Muscle layer of duodenum (tissue), 2 donors: ENCODE measurements at regions not wholly inside any gene's neighbourhood (a gene's known extent, or its start where the extent isn't known, plus 50 kb on each side); places are given as distances from the start of the nearest gene placed in this dataset.

Experiments used
- H3K27ac ChIP-seq: one replicate; pipeline ENCODE4 v1.7.0; 2013; ENCODE audit warnings: mild to moderate bottlenecking, low read length
- H3K27me3 ChIP-seq: one replicate; pipeline ENCODE4 v1.7.0; 2013; ENCODE audit warnings: low read depth, mild to moderate bottlenecking, control low read depth, low read length
- H3K36me3 ChIP-seq, 2 donors: one replicate each; pipeline ENCODE4 v1.7.0; 2013; ENCODE audit warnings: low read length in 2 of 2, control low read depth in 1 of 2, mild to moderate bottlenecking in 1 of 2; ENCODE audit not compliant: insufficient read depth in 2 of 2, control insufficient read depth in 1 of 2
- H3K4me1 ChIP-seq, 2 donors: one replicate each; pipeline ENCODE4 v1.7.0; 2013; ENCODE audit warnings: low read length in 2 of 2, mild to moderate bottlenecking in 2 of 2, control low read depth in 1 of 2, moderate library complexity in 1 of 2; ENCODE audit not compliant: insufficient read depth in 2 of 2, control insufficient read depth in 1 of 2
- H3K4me3 ChIP-seq, 2 donors: one replicate each; pipeline ENCODE4 v1.7.0; 2013; ENCODE audit warnings: low read length in 2 of 2, low read depth in 1 of 2, mild to moderate bottlenecking in 1 of 2
- H3K9me3 ChIP-seq, 2 donors: one replicate each; pipeline ENCODE4 v1.7.0; 2013; ENCODE audit warnings: low read length in 2 of 2, control low read depth in 1 of 2, mild to moderate bottlenecking in 1 of 2; ENCODE audit not compliant: control insufficient read depth in 1 of 2
- donor health status: healthy.

DNA sequence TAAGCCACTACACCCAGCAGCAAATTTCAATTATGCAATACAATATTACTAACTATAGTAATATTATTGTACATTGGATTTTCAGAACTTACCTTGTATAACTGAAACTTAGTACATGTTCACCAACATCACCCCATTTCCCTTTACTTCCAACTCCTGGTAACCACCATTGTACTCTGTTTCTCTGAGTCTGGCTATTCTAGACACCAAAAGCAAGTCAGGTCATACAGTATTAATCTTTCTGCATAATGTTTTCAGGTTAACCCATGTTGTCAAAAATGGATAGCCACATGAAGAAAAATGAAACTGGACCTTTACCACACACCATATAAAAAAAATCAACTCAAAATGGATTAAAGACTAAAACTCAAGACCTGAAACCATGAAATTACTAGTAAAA lies 558.2 kb downstream of the MMUT start:
- H3K4me1 ChIP-seq, result no peaks in the 10 kb centered on the region
- H3K36me3 ChIP-seq, result no peaks in the 10 kb centered on the region
- no peak overlapping the region for H3K27ac ChIP-seq
- no peaks in the 10 kb centered on the region for H3K9me3 ChIP-seq
- no peaks in the 10 kb centered on the region for H3K27me3 ChIP-seq
- no peak overlapping the region for H3K4me3 ChIP-seq

DNA sequence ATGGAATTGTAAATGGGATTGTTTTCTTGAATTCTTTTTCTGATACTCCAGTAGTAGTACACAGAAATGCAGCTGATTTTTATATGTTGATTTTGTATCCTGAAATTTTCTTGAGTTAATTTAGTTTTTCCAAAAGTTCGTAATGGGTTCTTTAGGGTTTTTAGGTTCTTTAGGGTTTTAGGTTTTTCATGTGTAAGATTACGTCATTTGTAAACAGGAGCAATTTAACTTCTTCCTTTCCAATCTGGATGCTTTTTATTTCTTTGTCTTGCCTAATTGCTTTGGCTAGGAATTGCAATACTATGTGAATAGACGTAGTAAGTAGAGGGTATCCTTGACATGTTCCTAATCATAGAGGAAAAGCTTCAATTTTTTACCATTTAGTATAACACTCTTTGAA lies 568.6 kb downstream of the MMUT start:
- Histone ChIP-seq H3K4me3 (no peak overlapping the region), H3K4me1 (no peaks in the 10 kb centered on the region), H3K27me3 (no peaks in the 10 kb centered on the region)

DNA sequence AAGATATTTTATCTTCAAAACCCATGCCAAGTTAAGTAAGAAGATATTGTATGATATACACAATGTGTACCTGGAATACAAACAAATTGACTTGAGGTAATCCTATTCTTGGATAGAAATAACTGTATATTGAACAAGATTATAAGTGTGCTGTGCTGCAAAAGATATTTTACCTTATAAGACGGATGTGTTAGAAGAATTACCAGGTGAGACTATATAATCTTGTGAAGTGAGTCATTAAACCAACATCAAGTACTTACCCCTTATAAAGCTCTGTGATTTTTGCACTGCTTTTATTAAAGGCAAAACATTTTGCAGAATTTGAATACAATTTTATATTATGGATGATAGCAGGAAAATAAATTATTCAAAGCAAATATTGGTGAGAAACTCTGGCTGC lies 570.0 kb downstream of the MMUT start:
- Histone ChIP-seq H3K27ac (no peak overlapping the region), H3K36me3 (no peaks in the 10 kb centered on the region), H3K27me3 (no peaks in the 10 kb centered on the region), H3K4me1 (no peaks in the 10 kb centered on the region), H3K9me3 (no peaks in the 10 kb centered on the region), H3K4me3 (no peak overlapping the region)

More for the DNA sequence above, 568.6 kb downstream of the MMUT start:
- Histone ChIP-seq H3K27ac (no peak overlapping the region), H3K9me3 (no peaks in the 10 kb centered on the region), H3K36me3 (no peaks in the 10 kb centered on the region)

DNA sequence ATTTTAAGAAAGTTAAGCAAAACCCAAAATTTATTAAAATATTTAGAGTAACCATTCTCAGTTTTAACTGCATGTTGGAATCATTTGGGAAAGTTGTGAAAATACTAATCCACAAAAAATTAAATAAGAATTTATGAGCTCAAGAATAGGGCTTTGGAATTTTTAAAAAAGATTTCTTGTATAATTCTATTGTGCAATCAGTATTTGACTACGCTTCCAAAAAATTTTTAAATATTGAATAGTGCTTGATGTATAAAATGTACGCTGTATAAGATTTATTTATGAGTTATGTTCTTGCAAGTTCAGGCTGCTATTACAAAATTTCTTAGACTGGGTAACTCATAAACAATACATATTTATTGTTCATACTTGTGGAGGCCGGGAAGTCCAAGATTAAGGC lies 571.7 kb downstream of the MMUT start:
- H3K27ac ChIP-seq, result no peak overlapping the region
- no peaks in the 10 kb centered on the region for H3K4me1 ChIP-seq
- H3K36me3 ChIP-seq, result no peaks in the 10 kb centered on the region
- no peak overlapping the region for H3K4me3 ChIP-seq
- no peaks in the 10 kb centered on the region for H3K9me3 ChIP-seq
- H3K27me3 ChIP-seq, result no peaks in the 10 kb centered on the region

DNA sequence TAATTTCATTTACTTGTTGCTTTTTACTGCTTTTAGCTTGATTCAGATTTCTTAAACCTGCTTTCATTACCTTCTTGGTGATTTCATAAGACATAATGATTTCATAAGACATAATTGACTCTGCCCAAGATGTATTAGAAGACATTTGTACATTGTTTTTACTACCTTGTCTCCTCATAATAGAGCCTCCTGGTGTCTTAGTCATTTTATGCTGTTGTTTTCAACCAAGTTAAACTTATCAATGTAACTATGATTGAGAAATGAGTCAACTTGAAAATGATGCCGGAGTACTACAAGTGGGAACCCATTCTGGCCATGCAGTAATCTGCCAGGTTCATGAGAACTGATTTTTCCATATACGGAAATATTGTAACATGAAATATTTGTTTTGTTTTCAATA lies 573.6 kb downstream of the MMUT start:
- H3K9me3 ChIP-seq, result no peaks in the 10 kb centered on the region
- H3K36me3 ChIP-seq, result no peaks in the 10 kb centered on the region
- H3K4me1 ChIP-seq, result no peaks in the 10 kb centered on the region
- H3K27ac ChIP-seq, result no peak overlapping the region
- no peak overlapping the region for H3K4me3 ChIP-seq
- no peaks in the 10 kb centered on the region for H3K27me3 ChIP-seq

DNA sequence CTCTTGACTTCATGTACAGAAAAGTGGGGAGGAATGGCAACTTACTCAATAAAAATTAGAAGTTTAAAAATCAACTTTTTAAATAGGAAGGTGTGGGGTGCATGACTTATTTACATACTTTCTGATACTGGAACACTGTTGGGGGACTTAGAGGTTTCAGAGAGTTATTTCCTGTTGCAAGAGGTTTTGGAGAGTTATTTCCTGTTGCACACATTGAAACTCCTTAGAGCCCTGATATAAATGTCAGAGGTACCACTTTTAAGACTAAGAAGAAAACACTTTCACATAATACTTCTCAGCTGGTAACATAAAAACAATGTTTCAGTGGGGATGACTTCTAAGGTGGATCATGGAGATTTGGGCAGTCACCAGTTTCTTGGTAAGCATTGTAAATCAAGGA lies 579.9 kb downstream of the MMUT start:
- no peak overlapping the region for H3K27ac ChIP-seq
- H3K4me3 ChIP-seq, result no peak overlapping the region
- no peaks in the 10 kb centered on the region for H3K27me3 ChIP-seq
- no peaks in the 10 kb centered on the region for H3K9me3 ChIP-seq
- no peaks in the 10 kb centered on the region for H3K4me1 ChIP-seq
- no peaks in the 10 kb centered on the region for H3K36me3 ChIP-seq

DNA sequence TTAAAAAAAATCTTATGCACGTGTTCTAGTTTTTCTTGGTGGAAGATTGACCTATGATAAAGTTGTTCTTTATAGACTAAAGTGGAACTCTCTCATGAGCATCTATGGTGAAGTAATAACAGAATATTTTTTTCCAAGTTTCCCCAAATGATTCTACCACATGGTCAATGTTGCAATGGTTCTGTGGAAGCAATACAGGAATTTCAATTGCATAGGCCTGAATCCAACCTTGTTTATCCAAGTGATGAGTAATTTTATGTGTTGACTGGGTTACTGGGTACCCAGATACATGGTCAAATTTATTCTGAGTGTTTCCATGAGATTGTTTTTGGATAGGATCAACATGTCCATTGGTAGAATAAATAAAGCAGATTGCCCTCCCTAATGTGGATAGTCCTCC lies 581.5 kb downstream of the MMUT start:
- Histone ChIP-seq H3K4me1 (no peaks in the 10 kb centered on the region), H3K36me3 (no peaks in the 10 kb centered on the region), H3K4me3 (no peak overlapping the region), H3K9me3 (peaks cover 0 to 4% of the 10 kb centered on the region in 2 donors), H3K27ac (no peak overlapping the region), H3K27me3 (no peaks in the 10 kb centered on the region)

DNA sequence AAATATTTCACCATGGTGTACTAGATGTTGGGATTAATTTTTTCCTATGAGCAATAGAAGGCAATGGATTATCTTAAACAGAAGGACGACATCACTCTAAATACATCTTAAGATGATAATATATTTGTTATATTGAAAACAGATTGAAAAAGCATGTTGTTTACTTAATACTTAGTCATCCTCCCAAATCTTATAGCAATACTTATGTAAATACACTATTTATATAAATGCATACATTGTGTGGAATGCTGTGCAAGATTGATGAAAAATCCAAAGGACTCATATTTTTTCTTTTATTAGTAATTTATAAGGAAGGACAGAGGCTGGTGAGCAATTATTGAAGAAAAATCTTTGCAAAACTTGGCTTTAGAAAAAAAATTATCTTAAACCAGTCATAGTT lies 593.5 kb downstream of the MMUT start:
- H3K9me3 ChIP-seq, result no peaks in the 10 kb centered on the region
- no peak overlapping the region for H3K4me3 ChIP-seq
- no peaks in the 10 kb centered on the region for H3K36me3 ChIP-seq
- no peaks in the 10 kb centered on the region for H3K27me3 ChIP-seq
- H3K27ac ChIP-seq, result no peak overlapping the region
- no peaks in the 10 kb centered on the region for H3K4me1 ChIP-seq

DNA sequence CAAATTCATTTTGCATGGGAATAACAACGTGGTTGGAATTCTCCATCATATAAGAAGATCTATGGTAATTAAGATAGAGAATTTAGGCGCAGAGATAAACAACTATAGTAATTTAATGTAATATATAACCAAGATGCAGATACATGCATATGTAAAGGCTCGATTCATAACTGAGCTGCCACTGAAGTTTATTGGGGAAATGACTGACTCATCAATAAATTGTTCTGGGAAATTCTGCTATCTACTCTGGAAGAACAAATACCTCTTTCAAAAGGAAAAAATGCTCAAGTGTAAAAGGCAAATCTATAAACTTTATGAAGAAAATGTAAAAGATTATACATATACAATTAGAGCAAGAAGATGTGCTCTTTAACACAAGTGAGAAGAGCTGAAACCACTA lies 596.4 kb downstream of the MMUT start:
- H3K36me3 ChIP-seq, result no peaks in the 10 kb centered on the region
- no peaks in the 10 kb centered on the region for H3K9me3 ChIP-seq
- H3K27ac ChIP-seq, result no peak overlapping the region

DNA sequence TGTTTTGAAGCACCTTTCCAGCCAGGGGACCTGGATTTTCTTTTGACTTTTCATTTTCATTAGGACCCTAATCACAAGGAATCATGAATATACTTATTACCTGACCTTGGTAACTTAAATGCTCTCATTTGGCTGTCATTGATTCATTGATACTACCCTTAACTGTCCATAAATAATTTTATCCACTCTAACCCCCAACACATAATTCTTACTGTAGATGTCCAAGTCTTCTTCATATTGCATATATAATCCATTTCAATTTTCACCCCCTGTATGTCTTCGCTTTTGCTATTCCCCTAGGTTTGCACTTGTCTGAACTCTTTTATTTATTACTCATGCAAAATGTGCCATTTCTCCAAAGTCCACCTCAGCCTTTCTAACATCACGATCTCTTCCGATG lies 602.9 kb downstream of the MMUT start:
- Histone ChIP-seq H3K36me3 (no peaks in the 10 kb centered on the region), H3K9me3 (no peaks in the 10 kb centered on the region), H3K4me1 (no peaks in the 10 kb centered on the region), H3K27ac (no peak overlapping the region), H3K4me3 (no peak overlapping the region), H3K27me3 (no peaks in the 10 kb centered on the region)

More for the DNA sequence above, 596.4 kb downstream of the MMUT start:
- Histone ChIP-seq H3K27me3 (no peaks in the 10 kb centered on the region), H3K4me1 (no peaks in the 10 kb centered on the region), H3K4me3 (no peak overlapping the region)

DNA sequence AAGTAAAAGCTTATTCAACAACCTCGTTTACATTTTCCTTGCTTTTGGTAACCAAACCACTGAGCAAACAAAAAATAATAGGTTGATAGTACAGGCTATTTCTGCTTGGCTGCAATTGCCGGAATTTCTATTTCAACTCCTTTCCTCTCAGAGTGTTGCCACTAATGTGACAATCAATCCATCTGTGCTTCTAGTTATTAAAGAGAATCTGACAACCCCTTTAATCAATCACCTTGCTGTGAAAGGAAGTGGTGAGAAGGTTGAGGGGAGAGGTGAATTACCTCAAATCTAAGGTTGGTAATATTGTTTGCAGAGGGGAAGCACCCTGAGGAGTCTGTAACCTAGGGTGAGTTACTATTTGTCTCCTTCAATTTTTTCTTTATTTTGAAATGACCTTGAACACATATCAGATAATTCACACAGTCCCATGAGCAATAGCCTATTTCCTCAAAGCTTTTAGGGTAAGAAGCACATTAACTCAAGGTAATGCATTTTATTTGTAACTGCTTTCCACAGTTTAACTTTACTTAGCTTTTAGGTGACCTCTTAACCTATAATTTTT lies 603.4 kb downstream of the MMUT start:
- H3K36me3 ChIP-seq, result no peaks in the 10 kb centered on the region
- H3K4me3 ChIP-seq, result no peak overlapping the region
- H3K9me3 ChIP-seq, result no peaks in the 10 kb centered on the region
- H3K4me1 ChIP-seq, result no peaks in the 10 kb centered on the region
- H3K27ac ChIP-seq, result no peak overlapping the region
- H3K27me3 ChIP-seq, result no peaks in the 10 kb centered on the region

DNA sequence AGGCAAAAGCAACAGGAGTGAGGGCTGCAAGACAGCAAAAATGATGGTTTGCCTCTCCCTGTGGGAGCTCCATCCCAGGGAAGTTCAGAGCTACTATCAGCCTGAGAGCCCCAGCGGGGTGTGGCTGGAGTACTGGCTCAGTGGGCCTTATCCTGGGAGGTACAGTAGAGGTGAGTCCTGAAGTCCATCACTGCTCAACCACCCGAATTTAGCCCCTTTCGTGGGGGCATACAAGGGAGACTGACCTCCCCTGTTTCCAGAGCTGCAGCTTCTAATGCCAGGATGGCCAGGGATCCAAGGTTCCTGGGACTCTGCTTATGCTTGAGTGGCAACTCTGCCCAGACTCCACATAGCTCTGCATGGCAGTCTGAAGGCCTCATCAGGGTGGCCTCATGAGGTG lies 617.8 kb downstream of the MMUT start:
- Histone ChIP-seq H3K4me3 (no peak overlapping the region), H3K27me3 (no peaks in the 10 kb centered on the region), H3K4me1 (no peaks in the 10 kb centered on the region), H3K27ac (no peak overlapping the region), H3K36me3 (no peaks in the 10 kb centered on the region), H3K9me3 (peaks cover 0 to 20% of the 10 kb centered on the region in 2 donors)
